Skeletal muscle satellite cell (primary cell): ENCODE measurements at regions not wholly inside any gene's neighbourhood (a gene's known extent, or its start where the extent isn't known, plus 50 kb on each side); places are given as distances from the start of the nearest gene placed in this dataset.

Source experiments
- H3K27me3 ChIP-seq: 2 replicates; pipeline ENCODE4 v1.7.0; 2013; ENCODE audit warnings: low read length; ENCODE audit not compliant: control insufficient read depth, insufficient read depth
- H3K36me3 ChIP-seq: 2 replicates; pipeline ENCODE4 v1.7.0; 2013; ENCODE audit warnings: mild to moderate bottlenecking, control low read depth, low read length; ENCODE audit not compliant: insufficient read depth
- H3K4me1 ChIP-seq: 2 replicates; pipeline ENCODE4 v1.7.0; 2013; ENCODE audit warnings: low read length; ENCODE audit not compliant: control insufficient read depth, insufficient read depth
- H3K4me2 ChIP-seq: 2 replicates; pipeline ENCODE4 v1.7.0; 2013; ENCODE audit warnings: mild to moderate bottlenecking, low read length
- H3K4me3 ChIP-seq: 2 replicates; pipeline ENCODE4 v1.7.0; 2013; ENCODE audit warnings: low read length
- H3K9ac ChIP-seq: 2 replicates; pipeline ENCODE4 v1.7.0; 2013; ENCODE audit warnings: mild to moderate bottlenecking, low read depth, low read length, moderate library complexity
- H3K9me3 ChIP-seq: replicated peaks from 2 replicates; pipeline ENCODE4 v1.7.0; 2013; ENCODE audit warnings: mild to moderate bottlenecking, control low read depth, low read length

DNA sequence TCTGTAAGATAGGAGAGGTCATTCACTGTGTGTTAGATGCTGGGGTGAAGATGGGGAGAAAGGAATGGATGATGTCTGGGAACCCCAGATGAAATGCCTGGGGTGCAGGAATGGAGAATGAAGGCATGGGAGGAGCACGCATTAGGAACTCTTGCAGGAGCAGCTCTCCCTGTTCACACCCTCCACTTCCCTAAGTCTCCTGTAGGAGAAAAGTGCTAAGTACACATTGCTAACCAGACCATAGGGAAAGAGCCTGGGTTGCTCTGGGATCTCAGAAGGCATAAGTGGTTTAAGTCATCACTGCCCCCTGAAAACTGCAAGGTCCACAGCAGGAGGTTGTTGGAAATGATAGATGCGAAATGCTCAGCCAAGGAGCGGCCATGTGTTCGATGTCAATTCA, 163.1 kb downstream of the SEC61B start:
- H3K36me3 ChIP-seq = no peaks in the 10 kb centered on the region
- no peaks in the 10 kb centered on the region for H3K9me3 ChIP-seq
- H3K9ac ChIP-seq = no peak overlapping the region
- peaks cover 22% of the 10 kb centered on the region for H3K27me3 ChIP-seq
- no peak overlapping the region for H3K4me2 ChIP-seq
- no peak overlapping the region for H3K4me3 ChIP-seq
- no peaks in the 10 kb centered on the region for H3K4me1 ChIP-seq

DNA sequence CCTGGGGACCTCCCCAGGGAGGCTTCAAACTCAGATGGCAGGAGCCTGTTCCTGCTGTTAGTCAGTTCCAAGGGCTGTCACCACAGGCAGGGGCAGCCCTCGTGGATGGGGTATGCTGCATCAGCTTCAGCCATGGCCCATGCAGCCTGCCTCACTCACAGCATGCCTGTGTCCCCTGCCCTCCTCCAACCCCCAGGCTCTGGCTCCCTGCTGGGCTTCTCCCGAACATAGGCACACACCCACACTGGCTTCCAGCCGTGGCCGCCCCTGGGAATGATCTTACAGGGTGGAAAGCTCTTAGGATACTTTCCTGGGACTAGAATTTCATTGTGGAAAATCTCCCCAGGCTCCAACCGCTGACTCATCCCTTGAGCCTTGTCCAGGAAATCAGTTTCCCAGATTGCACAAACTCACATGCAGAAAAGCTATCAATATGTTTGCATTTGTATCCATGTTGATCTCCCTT, 163.8 kb downstream of the SEC61B start:
- Histone ChIP-seq H3K4me2 (no peak overlapping the region), H3K36me3 (no peaks in the 10 kb centered on the region), H3K27me3 (peaks cover 22% of the 10 kb centered on the region), H3K4me3 (no peak overlapping the region), H3K4me1 (no peaks in the 10 kb centered on the region), H3K9me3 (no peaks in the 10 kb centered on the region), H3K9ac (no peak overlapping the region)

DNA sequence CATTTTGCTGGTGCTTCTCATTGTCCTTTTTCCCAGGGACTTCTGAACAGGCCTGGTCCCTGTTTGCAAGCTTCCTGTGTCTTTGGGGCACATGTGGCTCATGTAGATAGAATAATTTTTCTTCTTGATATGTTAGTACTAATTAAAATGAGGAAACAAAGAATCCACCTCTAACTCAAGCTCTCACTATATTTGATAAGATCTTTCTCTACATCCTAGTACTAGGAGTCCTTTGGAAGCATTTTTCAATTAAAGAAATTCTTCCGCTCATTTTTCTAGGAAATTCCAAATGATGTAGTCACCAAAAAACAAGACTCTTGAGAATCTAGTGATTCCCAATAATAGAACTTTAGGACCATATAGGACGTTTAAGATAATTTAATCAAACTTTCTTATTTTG, 165.3 kb downstream of the SEC61B start:
- no peak overlapping the region for H3K4me2 ChIP-seq
- H3K4me3 ChIP-seq = no peak overlapping the region
- no peaks in the 10 kb centered on the region for H3K9me3 ChIP-seq
- no peak overlapping the region for H3K9ac ChIP-seq
- peaks cover 18% of the 10 kb centered on the region for H3K27me3 ChIP-seq
- no peaks in the 10 kb centered on the region for H3K4me1 ChIP-seq
- no peaks in the 10 kb centered on the region for H3K36me3 ChIP-seq

GRCh38 chr9:99389087-99390033, 167.3 kb downstream of the SEC61B start:
- H3K36me3 ChIP-seq = no peaks in the 10 kb centered on the region
- no peak overlapping the region for H3K4me3 ChIP-seq
- H3K9ac ChIP-seq = no peak overlapping the region
- H3K4me2 ChIP-seq = no peak overlapping the region
- H3K27me3 ChIP-seq = peaks cover 12% of the 10 kb centered on the region
- no peaks in the 10 kb centered on the region for H3K4me1 ChIP-seq
- no peaks in the 10 kb centered on the region for H3K9me3 ChIP-seq

DNA sequence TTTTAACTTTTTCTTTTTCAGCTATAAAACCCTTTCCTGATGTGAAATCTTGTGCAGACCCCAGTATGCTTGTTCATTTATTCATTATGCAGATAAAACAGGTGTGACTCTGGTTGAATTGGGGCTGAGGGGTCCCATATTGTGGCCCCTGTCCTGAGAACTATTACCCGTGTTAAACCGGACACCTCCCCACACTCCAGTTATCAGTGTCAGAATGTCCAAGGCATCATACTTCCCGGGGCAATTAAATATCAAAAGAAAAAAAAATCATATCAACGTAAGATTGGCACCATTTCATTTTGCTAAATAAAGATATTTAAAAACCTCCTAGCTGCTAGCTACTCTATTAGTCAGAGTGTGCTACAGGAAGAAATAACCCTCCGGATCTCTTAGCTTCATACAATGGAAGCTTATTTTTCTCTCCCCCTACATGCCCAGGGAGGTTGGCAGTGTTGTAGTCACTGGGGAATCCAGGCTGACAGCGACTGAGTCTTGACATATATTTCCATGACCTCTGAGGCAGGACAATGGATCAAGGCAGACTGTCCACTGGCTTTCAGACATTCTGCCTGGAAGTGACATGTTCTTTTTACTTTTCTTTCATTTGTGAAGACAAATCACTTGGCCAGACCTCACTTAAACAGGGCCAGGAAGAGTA, 170.0 kb downstream of the SEC61B start:
- Histone ChIP-seq H3K27me3 (peaks cover 3% of the 10 kb centered on the region), H3K4me3 (no peak overlapping the region), H3K4me1 (no peaks in the 10 kb centered on the region), H3K36me3 (no peaks in the 10 kb centered on the region), H3K4me2 (no peak overlapping the region), H3K9me3 (no peaks in the 10 kb centered on the region), H3K9ac (no peak overlapping the region)

- no peaks in the 10 kb centered on the region for H3K9me3 ChIP-seq
- H3K4me3 ChIP-seq = no peak overlapping the region
- H3K9ac ChIP-seq = no peak overlapping the region
- H3K4me2 ChIP-seq = no peak overlapping the region
- no peaks in the 10 kb centered on the region for H3K4me1 ChIP-seq
- H3K36me3 ChIP-seq = no peaks in the 10 kb centered on the region
- H3K27me3 ChIP-seq = peaks cover 3% of the 10 kb centered on the region
Measured at GRCh38 chr9:99392986-99393385, 170.9 kb downstream of the SEC61B start.

DNA sequence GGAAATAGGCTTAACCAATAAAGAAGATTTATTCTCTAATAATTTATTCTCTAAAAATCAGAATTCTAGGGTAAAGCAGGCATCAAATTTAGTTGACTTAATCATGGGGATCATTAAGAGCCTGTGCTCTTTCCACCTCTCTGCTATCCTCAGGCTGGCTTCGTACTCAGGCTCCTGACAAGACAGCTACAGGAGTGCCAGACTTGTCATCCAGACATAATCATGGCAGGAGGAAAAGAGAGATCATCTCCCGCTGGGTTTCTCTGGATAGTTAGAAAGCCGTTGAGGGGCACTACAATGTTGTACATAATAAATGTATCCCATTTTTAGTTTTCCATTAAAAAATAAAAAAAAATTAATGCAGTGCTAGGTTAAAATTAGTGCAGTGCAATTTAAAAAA, 171.9 kb downstream of the SEC61B start:
- H3K27me3 ChIP-seq = peaks cover 3% of the 10 kb centered on the region
- no peaks in the 10 kb centered on the region for H3K9me3 ChIP-seq
- no peak overlapping the region for H3K9ac ChIP-seq
- H3K36me3 ChIP-seq = no peaks in the 10 kb centered on the region
- no peak overlapping the region for H3K4me2 ChIP-seq
- H3K4me1 ChIP-seq = no peaks in the 10 kb centered on the region
- H3K4me3 ChIP-seq = no peak overlapping the region

GRCh38 chr9:99398241-99398640, 176.2 kb downstream of the SEC61B start:
- H3K36me3 ChIP-seq = no peaks in the 10 kb centered on the region
- no peaks in the 10 kb centered on the region for H3K4me1 ChIP-seq
- H3K4me3 ChIP-seq = no peak overlapping the region
- H3K27me3 ChIP-seq = peaks cover 5% of the 10 kb centered on the region
- H3K9me3 ChIP-seq = no peaks in the 10 kb centered on the region
- no peak overlapping the region for H3K9ac ChIP-seq
- H3K4me2 ChIP-seq = no peak overlapping the region

GRCh38 chr9:99399474-99399873, 177.4 kb downstream of the SEC61B start:
- Histone ChIP-seq H3K27me3 (peaks cover 5% of the 10 kb centered on the region), H3K36me3 (no peaks in the 10 kb centered on the region), H3K9ac (no peak overlapping the region), H3K4me3 (no peak overlapping the region), H3K9me3 (no peaks in the 10 kb centered on the region), H3K4me2 (no peak overlapping the region), H3K4me1 (no peaks in the 10 kb centered on the region)

- H3K4me2 ChIP-seq = no peak overlapping the region
- no peaks in the 10 kb centered on the region for H3K9me3 ChIP-seq
- H3K4me3 ChIP-seq = no peak overlapping the region
- H3K4me1 ChIP-seq = no peaks in the 10 kb centered on the region
- H3K36me3 ChIP-seq = no peaks in the 10 kb centered on the region
- H3K9ac ChIP-seq = no peak overlapping the region
- peaks cover 7% of the 10 kb centered on the region for H3K27me3 ChIP-seq
Measured at GRCh38 chr9:99400184-99400731, 178.2 kb downstream of the SEC61B start.

DNA sequence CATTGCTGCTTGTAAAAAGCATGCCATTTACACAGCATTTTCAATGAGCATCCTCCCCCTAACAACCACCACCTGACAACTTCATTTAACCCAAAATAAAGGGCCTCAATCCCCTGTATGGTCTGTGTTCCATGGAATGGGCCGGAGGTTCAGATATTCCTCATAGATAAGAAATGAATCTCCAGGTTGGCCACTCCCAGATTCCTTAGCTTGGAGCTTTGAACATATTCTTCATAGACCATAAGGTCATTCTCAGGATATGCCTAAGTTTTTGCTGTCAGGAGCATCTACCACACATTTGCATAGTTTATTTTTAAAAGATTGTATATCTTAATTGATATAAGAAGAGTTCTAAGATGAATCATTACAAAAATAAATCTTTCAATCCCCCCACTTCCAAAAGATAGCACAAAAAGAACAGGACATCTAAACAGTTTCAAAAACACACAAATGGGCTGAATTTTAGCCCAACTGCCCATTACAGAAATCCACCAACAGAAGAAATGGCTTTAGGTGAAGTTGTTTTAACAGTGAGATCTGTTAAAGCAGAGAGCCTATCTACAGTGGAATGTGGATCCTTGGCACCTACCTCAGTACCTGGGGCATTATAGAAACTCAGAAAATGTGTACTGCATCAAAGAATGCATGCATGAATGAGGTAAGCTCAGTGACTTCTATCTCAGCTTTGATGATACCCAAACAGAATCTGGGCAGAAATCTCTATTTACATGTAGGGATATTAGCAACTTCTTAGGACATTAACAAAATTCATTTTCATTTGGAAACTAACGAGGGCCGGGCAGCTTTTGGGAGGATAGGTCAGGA, 179.8 kb downstream of the SEC61B start:
- Histone ChIP-seq H3K9ac (no peak overlapping the region), H3K4me2 (no peak overlapping the region), H3K4me1 (no peaks in the 10 kb centered on the region), H3K9me3 (no peaks in the 10 kb centered on the region), H3K36me3 (no peaks in the 10 kb centered on the region), H3K4me3 (no peak overlapping the region), H3K27me3 (peaks cover 7% of the 10 kb centered on the region)
